GM19395 (cell line): ENCODE measurements at regions not wholly inside any gene's neighbourhood (a gene's known extent, or its start where the extent isn't known, plus 50 kb on each side); places are given as distances from the start of the nearest gene placed in this dataset.

Source experiments
- ATAC-seq: cut with Tn5 transposase; IDR thresholded peaks from one replicate; pipeline ENCODE4 v1.9.1; 2021; ENCODE audit warnings: mild to moderate bottlenecking, moderate library complexity; ENCODE audit not compliant: unreplicated experiment

- ATAC-seq, result no peak
Measured at GRCh38 chr5:68529581-68529980, 314.0 kb downstream of the PIK3R1 start.

GRCh38 chr5:68531970-68532369 is 316.4 kb downstream of the PIK3R1 start:
- no peak for ATAC-seq

- no peak for ATAC-seq
Measured at GRCh38 chr5:68533051-68533450, 317.5 kb downstream of the PIK3R1 start.

- ATAC-seq, result no peak
Measured at GRCh38 chr5:68533571-68534084, 318.1 kb downstream of the PIK3R1 start.

- ATAC-seq, result no peak
Measured at GRCh38 chr5:68534131-68534940, 318.8 kb downstream of the PIK3R1 start.

- no peak for ATAC-seq
Measured at GRCh38 chr5:68534956-68535520, 319.5 kb downstream of the PIK3R1 start.

GRCh38 chr5:68538814-68539420 is 323.4 kb downstream of the PIK3R1 start:
- ATAC-seq, result no peak

- ATAC-seq, result no peak
Measured at GRCh38 chr5:68540798-68541590, 325.4 kb downstream of the PIK3R1 start.

- ATAC-seq, result no peak
Measured at GRCh38 chr5:68542207-68542606, 326.7 kb downstream of the PIK3R1 start.

GRCh38 chr5:68543212-68543611 is 327.7 kb downstream of the PIK3R1 start:
- no peak for ATAC-seq

GRCh38 chr5:68544091-68544647 is 328.6 kb downstream of the PIK3R1 start:
- ATAC-seq, result no peak

- ATAC-seq, result no peak
Measured at GRCh38 chr5:68544648-68545552, 329.3 kb downstream of the PIK3R1 start.

- no peak for ATAC-seq
Measured at GRCh38 chr5:68545636-68546295, 330.2 kb downstream of the PIK3R1 start.

GRCh38 chr5:68547056-68547455 is 331.5 kb downstream of the PIK3R1 start:
- no peak for ATAC-seq

GRCh38 chr5:68547622-68548021 is 332.1 kb downstream of the PIK3R1 start:
- no peak for ATAC-seq

- ATAC-seq, result no peak
Measured at GRCh38 chr5:68548959-68549676, 333.6 kb downstream of the PIK3R1 start.

GRCh38 chr5:68550015-68550414 is 334.5 kb downstream of the PIK3R1 start:
- no peak for ATAC-seq

- ATAC-seq, result no peak
Measured at GRCh38 chr5:68551436-68551835, 335.9 kb downstream of the PIK3R1 start.
